Heart right ventricle (tissue), 16 donors: ENCODE measurements at regions not wholly inside any gene's neighbourhood (a gene's known extent, or its start where the extent isn't known, plus 50 kb on each side); places are given as distances from the start of the nearest gene placed in this dataset.

ENCODE experiments used
- ATAC-seq, 8 donors: fragments of 200-7000 bp; cut with Tn5 transposase; one replicate each; pipeline ENCODE4 v1.9.1; 2020; ENCODE audit warnings: mild to moderate bottlenecking in 8 of 8, moderate library complexity in 8 of 8, moderate number of reproducible peaks in 1 of 8
- DNase-seq, 2 donors: peaks; one replicate each; pipeline ENCODE4 v3.0.0-alpha.2; 2020
- H3K27ac ChIP-seq, 10 donors: fragments of 200-600 bp; sonication (generic) in 2 of 10; one replicate each; pipeline versions ENCODE4 v1.5.0 to v1.8.0; 2020 to 2022; ENCODE audit warnings: mild to moderate bottlenecking in 3 of 10
- H3K27me3 ChIP-seq, 7 donors: fragments of 200-600 bp; one replicate each; pipeline ENCODE4 v1.8.0; 2021 to 2022; ENCODE audit warnings: mild to moderate bottlenecking in 2 of 7
- H3K36me3 ChIP-seq, 9 donors: fragments of 200-600 bp; sonication (generic) in 1 of 9; one replicate each; pipeline versions ENCODE4 v1.5.0 to v1.8.0; 2020 to 2022; ENCODE audit warnings: mild to moderate bottlenecking in 2 of 9
- H3K4me1 ChIP-seq, 9 donors: fragments of 200-600 bp; sonication (generic) in 1 of 9; one replicate each; pipeline versions ENCODE4 v1.5.0 to v1.8.0; 2020 to 2022; ENCODE audit warnings: mild to moderate bottlenecking in 4 of 9
- H3K4me3 ChIP-seq, 10 donors: fragments of 200-600 bp; sonication (generic) in 2 of 10; one replicate each; pipeline versions ENCODE4 v1.5.0 to v1.8.0; 2020 to 2022; ENCODE audit warnings: mild to moderate bottlenecking in 7 of 10, moderate library complexity in 2 of 10
- H3K9me3 ChIP-seq, 11 donors: fragments of 200-600 bp in 10 of 11; sonication (generic) in 2 of 11; one replicate each; pipeline versions ENCODE4 v1.5.0 to v1.8.0; 2013 to 2022; ENCODE audit warnings: mild to moderate bottlenecking in 2 of 11, control low read depth in 1 of 11, moderate library complexity in 1 of 11
- WGBS, 2 donors: extraction: QIAGEN DNeasy Blood & Tissue Kit; methylation state at CpG; one replicate each; pipeline ENCODE4 v1.1.7; 2013; ENCODE audit warnings: inconsistent platforms in 1 of 2; 5-methylcytosine and 5-hydroxymethylcytosine counted together
- intact Hi-C, 10 donors: fragments of 100-400 bp; cut with DNase I; formaldehyde crosslinking; loops; one replicate each; pipeline versions ENCODE4 v1.11.1 to v1.14.2; 2022
- TF ChIP-seq, protein P1 (sequence below), 9 donors: fragments of 200-600 bp; sonication (generic) in 2 of 9; IDR thresholded peaks; one replicate each; pipeline versions ENCODE4 v1.5.0 to v1.8.0; 2021 to 2022; ENCODE audit warnings: antibody characterized with exemption in 9 of 9, mild to moderate bottlenecking in 5 of 9, moderate library complexity in 1 of 9
- donor health status: Arrhythmogenic right ventricular cardiomyopathy.
- donor health status: ischemic (EF 13 %, LVEDD 7.1; RV severe dilation, severe dysfunction).
- donor health status: healthy with polysubstance abuse.
- donor health status: DM: no; HTN: yes; CAD: no.
- donor health status: DM: no; HTN: no; CAD: no.
- donor health status: ischemic (EF 25% LVEDD 6.9; RV normal size, moderate dysfunction).
- donor health status: ischemic (EF 25% LVEDD 5.7; RV mildly dilated, moderate dysfunction).
- donor health status: healthy.
- donor health status: DM: yes; HTN: yes; CAD: no.
- donor health status: Ischemic cardiomyopathy.
- donor health status: ischemic (EF 35%, LVEDD 5.7; RV mildly dilated, moderate dysfunction).
- donor health status: nonischemic (EF 11% LVEDD 7.7; RV severe dilation, severe dysfunction).
- donor health status: DM: yes; HTN: yes; CAD: no.
- donor health status: PGD.
- donor health status: ischemic (EF 29% LVEDD 5.4; RV normal size, mild dysfunction).
- donor health status: nonischemic (EF 23%, LVEDD 6.1; RV moderate dilation, normal function).

DNA sequence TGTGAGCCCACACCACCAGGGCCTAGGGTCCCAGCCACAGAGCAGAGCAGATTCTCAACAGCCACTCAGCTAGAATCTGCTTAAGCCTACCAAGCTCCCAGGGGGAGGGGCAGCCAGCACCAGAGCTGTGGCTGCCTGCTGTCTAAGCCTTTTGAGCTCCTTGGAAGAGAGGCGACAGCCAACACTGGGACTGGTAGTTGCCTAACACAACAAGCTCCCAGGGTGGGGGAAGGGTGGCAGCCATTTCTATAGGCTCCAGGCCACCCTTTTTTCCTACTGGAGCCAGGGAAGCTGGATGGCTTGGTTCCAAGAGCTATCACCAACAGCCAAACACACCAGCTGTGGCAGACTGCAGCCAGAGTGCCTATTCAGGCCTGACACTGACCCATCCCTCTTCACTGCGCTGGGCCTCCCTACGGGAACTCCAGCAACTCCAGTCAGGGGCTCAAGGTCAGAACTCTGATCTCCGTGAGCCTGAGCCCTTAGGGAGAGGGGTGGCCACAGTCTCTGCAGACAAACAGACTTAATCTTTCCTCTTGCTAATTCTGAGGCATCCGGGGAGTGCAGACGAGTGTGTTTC is 1824.3 kb upstream of the CELF4 start:
- H3K4me3 ChIP-seq = no peak overlapping the region
- H3K9me3 ChIP-seq = peaks cover 0 to 37% (median 8%) of the 10 kb centered on the region in 11 donors
- no peaks in the 10 kb centered on the region for H3K27me3 ChIP-seq
- 60 to 63% methylated on average over 6 of the region's 6 CpGs for WGBS, 2 donors
- intact Hi-C loops = loop anchor here in 1 of 10 donors (10.0 kb wide), 1 partner anchor 135 kb away; no protein-coding TSS in a partner anchor
- H3K27ac ChIP-seq = no peak overlapping the region
- no peak for DNase-seq
- ATAC-seq = no peak
- H3K36me3 ChIP-seq = no peaks in the 10 kb centered on the region
- H3K4me1 ChIP-seq = no peaks in the 10 kb centered on the region
- TF ChIP-seq, protein P1, sequence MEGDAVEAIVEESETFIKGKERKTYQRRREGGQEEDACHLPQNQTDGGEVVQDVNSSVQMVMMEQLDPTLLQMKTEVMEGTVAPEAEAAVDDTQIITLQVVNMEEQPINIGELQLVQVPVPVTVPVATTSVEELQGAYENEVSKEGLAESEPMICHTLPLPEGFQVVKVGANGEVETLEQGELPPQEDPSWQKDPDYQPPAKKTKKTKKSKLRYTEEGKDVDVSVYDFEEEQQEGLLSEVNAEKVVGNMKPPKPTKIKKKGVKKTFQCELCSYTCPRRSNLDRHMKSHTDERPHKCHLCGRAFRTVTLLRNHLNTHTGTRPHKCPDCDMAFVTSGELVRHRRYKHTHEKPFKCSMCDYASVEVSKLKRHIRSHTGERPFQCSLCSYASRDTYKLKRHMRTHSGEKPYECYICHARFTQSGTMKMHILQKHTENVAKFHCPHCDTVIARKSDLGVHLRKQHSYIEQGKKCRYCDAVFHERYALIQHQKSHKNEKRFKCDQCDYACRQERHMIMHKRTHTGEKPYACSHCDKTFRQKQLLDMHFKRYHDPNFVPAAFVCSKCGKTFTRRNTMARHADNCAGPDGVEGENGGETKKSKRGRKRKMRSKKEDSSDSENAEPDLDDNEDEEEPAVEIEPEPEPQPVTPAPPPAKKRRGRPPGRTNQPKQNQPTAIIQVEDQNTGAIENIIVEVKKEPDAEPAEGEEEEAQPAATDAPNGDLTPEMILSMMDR (IDR thresholded peaks at IDR 0.05) = no peak

DNA sequence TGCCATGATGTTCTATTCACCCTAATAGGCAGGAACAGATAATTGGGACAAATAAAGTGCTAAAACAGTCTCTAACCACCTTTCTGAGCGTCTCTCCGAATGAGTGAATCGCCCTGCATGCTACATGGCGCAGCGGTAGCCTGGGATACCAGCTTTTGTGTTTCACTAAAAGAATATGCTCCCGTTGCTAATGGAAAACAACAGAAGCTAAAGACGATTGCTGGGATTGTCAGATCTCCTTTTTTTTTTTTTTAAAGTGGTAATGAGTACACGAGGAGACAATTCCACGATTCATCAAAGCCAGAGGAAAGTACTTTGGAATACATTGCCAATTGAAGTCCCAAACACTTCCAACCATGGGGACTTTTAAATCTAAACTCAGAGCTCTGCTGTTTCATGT is 1815.3 kb upstream of the CELF4 start:
- Histone ChIP-seq H3K4me1 (no peaks in the 10 kb centered on the region), H3K9me3 (no peaks in the 10 kb centered on the region), H3K27me3 (no peaks in the 10 kb centered on the region), H3K4me3 (no peak overlapping the region), H3K36me3 (no peaks in the 10 kb centered on the region), H3K27ac (no peak overlapping the region)
- DNase-seq (no peak), ATAC-seq (no peak)
- intact Hi-C loops = no loop called here
- TF ChIP-seq, protein P1 (IDR thresholded peaks at IDR 0.05) = no peak
- WGBS, 2 donors = 76 to 80% methylated on average over 9 of the region's 9 CpGs

DNA sequence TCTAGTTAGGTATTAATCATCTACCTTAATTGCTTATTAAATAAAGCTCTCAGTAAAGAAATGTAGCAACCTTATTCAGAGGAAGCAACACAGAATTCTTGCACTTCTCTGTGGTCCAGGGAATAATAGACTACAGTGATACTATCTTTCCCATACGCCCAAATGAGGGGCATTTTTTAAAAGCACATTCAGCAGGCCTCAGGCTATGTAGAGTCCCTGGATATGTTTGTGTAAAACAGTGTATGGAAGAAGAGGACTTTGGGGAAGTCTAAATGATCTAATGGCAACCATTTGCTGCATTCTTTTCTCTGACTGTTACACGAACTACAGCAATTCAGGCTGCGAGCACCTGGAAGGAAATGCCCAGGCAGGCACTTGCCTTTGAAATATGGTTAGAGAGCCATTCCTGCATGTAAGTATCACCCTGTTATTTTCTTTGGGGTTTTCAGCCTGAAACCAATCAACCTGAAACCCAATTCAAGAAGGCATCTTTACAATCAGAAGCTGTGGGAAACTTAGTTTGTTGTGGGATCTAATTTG is 1814.7 kb upstream of the CELF4 start:
- Histone ChIP-seq H3K9me3 (no peaks in the 10 kb centered on the region), H3K4me1 (no peaks in the 10 kb centered on the region), H3K27me3 (no peaks in the 10 kb centered on the region), H3K27ac (no peak overlapping the region), H3K4me3 (no peak overlapping the region), H3K36me3 (no peaks in the 10 kb centered on the region)
- TF ChIP-seq, protein P1 (IDR thresholded peaks at IDR 0.05) = no peak
- 86 to 87% methylated on average over 3 of the region's 3 CpGs for WGBS, 2 donors
- ATAC-seq = no peak
- intact Hi-C loops = no loop called here
- no peak for DNase-seq

DNA sequence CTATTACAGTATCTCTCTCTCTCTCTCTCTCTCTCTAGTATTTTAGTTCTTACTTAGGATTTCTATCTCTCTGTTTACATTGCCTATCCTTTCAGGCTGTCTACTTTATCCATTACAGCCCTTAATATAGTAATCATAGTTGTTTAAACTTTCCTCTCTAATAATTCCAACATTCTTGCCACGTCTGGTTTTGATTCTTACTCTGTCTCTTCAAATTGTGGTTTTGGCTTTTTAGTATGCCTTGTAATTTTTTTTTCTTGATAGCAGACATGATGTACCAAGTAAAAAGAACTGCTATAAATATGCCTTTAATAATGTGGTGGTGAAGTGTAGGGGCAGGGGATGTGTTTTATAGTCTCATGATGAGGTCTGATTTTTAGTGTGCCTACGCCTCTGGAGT is 1809.5 kb upstream of the CELF4 start:
- intact Hi-C loops = no loop called here
- WGBS, 2 donors = 69 to 70% methylated on average over 2 of the region's 2 CpGs
- no peak for ATAC-seq
- DNase-seq = no peak
- Histone ChIP-seq H3K27ac (no peak overlapping the region), H3K4me1 (no peaks in the 10 kb centered on the region), H3K36me3 (no peaks in the 10 kb centered on the region), H3K27me3 (no peaks in the 10 kb centered on the region), H3K4me3 (no peak overlapping the region), H3K9me3 (peaks cover 0 to 27% (median 0%) of the 10 kb centered on the region in 11 donors)
- TF ChIP-seq, protein P1 (IDR thresholded peaks at IDR 0.05) = no peak
